HG03175 (cell line): ENCODE measurements at regions not wholly inside any gene's neighbourhood (a gene's known extent, or its start where the extent isn't known, plus 50 kb on each side); places are given as distances from the start of the nearest gene placed in this dataset.

Experiments
- ATAC-seq: cut with Tn5 transposase; IDR thresholded peaks from one replicate; pipeline ENCODE4 v1.9.1; 2021; ENCODE audit warnings: mild to moderate bottlenecking, moderate library complexity; ENCODE audit not compliant: unreplicated experiment

- no peak for ATAC-seq
Observed at GRCh38 chr1:5718831-5719632, 273.2 kb downstream of the NPHP4 start.

GRCh38 chr1:5717031-5717682, 275.1 kb downstream of the NPHP4 start:
- no peak for ATAC-seq

GRCh38 chr1:5716126-5716525, 276.1 kb downstream of the NPHP4 start:
- no peak for ATAC-seq

- no peak for ATAC-seq
Observed at GRCh38 chr1:5713101-5714010, 278.9 kb downstream of the NPHP4 start.

- ATAC-seq, result no peak
Observed at GRCh38 chr1:5711956-5712645, 280.1 kb downstream of the NPHP4 start.

GRCh38 chr1:5711079-5711478, 281.1 kb downstream of the NPHP4 start:
- no peak for ATAC-seq

GRCh38 chr1:5709976-5710375, 282.2 kb downstream of the NPHP4 start:
- no peak for ATAC-seq

GRCh38 chr1:5709461-5709975, 282.7 kb downstream of the NPHP4 start:
- ATAC-seq, result no peak

- ATAC-seq, result no peak
Observed at GRCh38 chr1:5708346-5709245, 283.6 kb downstream of the NPHP4 start.

GRCh38 chr1:5707566-5708345, 284.5 kb downstream of the NPHP4 start:
- no peak for ATAC-seq

- ATAC-seq, result no peak
Observed at GRCh38 chr1:5706239-5706638, 286.0 kb downstream of the NPHP4 start.

- no peak for ATAC-seq
Observed at GRCh38 chr1:5705751-5706150, 286.5 kb downstream of the NPHP4 start.

GRCh38 chr1:5704561-5705514, 287.4 kb downstream of the NPHP4 start:
- no peak for ATAC-seq

GRCh38 chr1:5701642-5702041, 290.6 kb downstream of the NPHP4 start:
- ATAC-seq, result no peak

- no peak for ATAC-seq
Observed at GRCh38 chr1:5693568-5693967, 298.7 kb downstream of the NPHP4 start.

- ATAC-seq, result no peak
Observed at GRCh38 chr1:5692664-5693063, 299.6 kb downstream of the NPHP4 start.

- ATAC-seq, result no peak
Observed at GRCh38 chr1:5691795-5692509, 300.3 kb downstream of the NPHP4 start.
